Chondrocyte (in vitro differentiated cells): ENCODE measurements at regions not wholly inside any gene's neighbourhood (a gene's known extent, or its start where the extent isn't known, plus 50 kb on each side); places are given as distances from the start of the nearest gene placed in this dataset.

Experiments used
- DNase-seq: peaks from one replicate; pipeline ENCODE4 v3.0.0; 2021; ENCODE audit warnings: mixed read lengths, low spot score
- H3K27ac Mint-ChIP-seq: one replicate; pipeline ENCODE4 v1.8.0; 2021; ENCODE audit warnings: mild to moderate bottlenecking, moderate library complexity, mixed read lengths; ENCODE audit not compliant: unreplicated experiment
- H3K27me3 Mint-ChIP-seq: 2 replicates; pipeline ENCODE4 v1.8.0; 2021; ENCODE audit warnings: low read depth, mixed read lengths
- H3K36me3 Mint-ChIP-seq: 2 replicates; pipeline ENCODE4 v1.8.0; 2021; ENCODE audit warnings: low read depth, mixed read lengths
- H3K4me1 Mint-ChIP-seq: 2 replicates; pipeline ENCODE4 v1.8.0; 2021; ENCODE audit warnings: low read depth, mild to moderate bottlenecking, mixed read lengths
- H3K4me3 Mint-ChIP-seq: one replicate; pipeline ENCODE4 v1.8.0; 2021; ENCODE audit warnings: mild to moderate bottlenecking, moderate library complexity, mixed read lengths; ENCODE audit not compliant: unreplicated experiment
- H3K9me3 Mint-ChIP-seq: 2 replicates; pipeline ENCODE4 v1.8.0; 2021; ENCODE audit warnings: low read depth, mixed read lengths
- TF ChIP-seq, protein P1 (sequence below): fragments of 200-600 bp; sonication (generic); IDR thresholded peaks from 2 replicates; pipeline ENCODE4 v1.5.0; 2021; ENCODE audit warnings: antibody characterized with exemption, mild to moderate bottlenecking, moderate library complexity

DNA sequence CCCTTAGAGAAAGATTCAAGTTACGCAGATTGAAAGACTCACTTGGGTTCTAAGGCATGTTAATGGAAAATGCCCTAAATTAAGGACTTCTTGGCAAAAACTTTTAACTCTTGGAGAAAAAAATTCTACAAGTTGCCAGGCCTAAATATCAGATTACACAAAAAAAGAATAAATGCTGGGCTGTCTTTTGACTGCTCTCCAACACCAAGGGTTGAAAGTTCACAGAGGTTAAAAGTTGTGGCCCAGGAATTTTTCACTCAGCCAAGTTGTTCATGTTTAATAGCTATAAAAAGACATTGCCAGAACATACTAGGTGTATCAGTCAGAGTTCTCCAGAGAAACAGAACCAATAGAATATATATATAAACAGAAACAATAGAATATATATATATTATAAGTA lies 204.3 kb upstream of the ADRA1D start:
- Mint-ChIP-seq H3K27me3 (peaks cover 4% of the 10 kb centered on the region), H3K36me3 (no peaks in the 10 kb centered on the region), H3K9me3 (peaks cover 11% of the 10 kb centered on the region), H3K27ac (no peak overlapping the region), H3K4me3 (no peak overlapping the region), H3K4me1 (peaks cover 14% of the 10 kb centered on the region)
- no peak for DNase-seq
- TF ChIP-seq, protein P1, sequence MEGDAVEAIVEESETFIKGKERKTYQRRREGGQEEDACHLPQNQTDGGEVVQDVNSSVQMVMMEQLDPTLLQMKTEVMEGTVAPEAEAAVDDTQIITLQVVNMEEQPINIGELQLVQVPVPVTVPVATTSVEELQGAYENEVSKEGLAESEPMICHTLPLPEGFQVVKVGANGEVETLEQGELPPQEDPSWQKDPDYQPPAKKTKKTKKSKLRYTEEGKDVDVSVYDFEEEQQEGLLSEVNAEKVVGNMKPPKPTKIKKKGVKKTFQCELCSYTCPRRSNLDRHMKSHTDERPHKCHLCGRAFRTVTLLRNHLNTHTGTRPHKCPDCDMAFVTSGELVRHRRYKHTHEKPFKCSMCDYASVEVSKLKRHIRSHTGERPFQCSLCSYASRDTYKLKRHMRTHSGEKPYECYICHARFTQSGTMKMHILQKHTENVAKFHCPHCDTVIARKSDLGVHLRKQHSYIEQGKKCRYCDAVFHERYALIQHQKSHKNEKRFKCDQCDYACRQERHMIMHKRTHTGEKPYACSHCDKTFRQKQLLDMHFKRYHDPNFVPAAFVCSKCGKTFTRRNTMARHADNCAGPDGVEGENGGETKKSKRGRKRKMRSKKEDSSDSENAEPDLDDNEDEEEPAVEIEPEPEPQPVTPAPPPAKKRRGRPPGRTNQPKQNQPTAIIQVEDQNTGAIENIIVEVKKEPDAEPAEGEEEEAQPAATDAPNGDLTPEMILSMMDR = no peak

GRCh38 chr20:4451487-4452081 lies 202.5 kb upstream of the ADRA1D start:
- H3K9me3 Mint-ChIP-seq = peaks cover 6% of the 10 kb centered on the region
- no peak for DNase-seq
- no peaks in the 10 kb centered on the region for H3K36me3 Mint-ChIP-seq
- TF ChIP-seq, protein P1 = no peak
- H3K27me3 Mint-ChIP-seq = peaks cover 14% of the 10 kb centered on the region
- no peak overlapping the region for H3K27ac Mint-ChIP-seq
- no peak overlapping the region for H3K4me3 Mint-ChIP-seq
- H3K4me1 Mint-ChIP-seq = peaks cover 14% of the 10 kb centered on the region

DNA sequence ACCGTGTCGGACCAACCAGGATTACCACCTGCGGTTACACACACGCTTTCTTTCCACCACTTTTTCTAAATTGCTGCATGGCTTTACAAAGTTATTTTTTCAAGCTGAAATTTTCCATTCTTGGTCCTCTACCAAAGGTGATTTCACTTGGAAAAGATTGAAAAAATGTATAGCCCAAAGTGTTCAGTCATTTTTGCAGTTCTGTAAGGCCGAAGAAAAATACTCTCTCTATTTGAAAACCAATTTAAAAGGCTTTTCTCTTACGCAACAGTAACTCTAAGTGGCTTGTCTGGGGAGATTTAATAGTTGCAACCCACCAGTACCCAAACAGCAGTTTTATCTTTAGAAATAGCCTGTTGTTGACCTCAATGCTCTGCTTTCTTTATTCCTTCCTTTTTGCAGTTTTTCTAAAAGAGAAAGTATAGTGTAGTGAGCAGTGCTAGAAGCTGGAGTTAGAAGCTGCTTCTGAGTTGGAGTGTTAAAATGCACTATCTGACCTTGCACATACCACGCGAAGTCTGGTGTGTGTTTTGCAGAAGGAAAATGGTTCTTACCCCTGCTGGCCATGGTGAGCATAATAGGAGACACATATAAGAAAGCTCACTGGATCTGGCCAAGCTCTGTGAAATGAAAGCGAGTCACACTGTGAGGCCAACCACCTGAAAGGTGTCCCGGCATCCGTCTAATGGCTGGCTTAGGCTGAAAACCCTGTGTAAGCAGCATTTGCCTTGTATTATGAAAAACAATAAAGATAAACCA lies 201.0 kb upstream of the ADRA1D start:
- Mint-ChIP-seq H3K27me3 (peaks cover 12% of the 10 kb centered on the region), H3K4me1 (peaks cover 14% of the 10 kb centered on the region), H3K27ac (no peak overlapping the region), H3K4me3 (no peak overlapping the region), H3K9me3 (no peaks in the 10 kb centered on the region), H3K36me3 (no peaks in the 10 kb centered on the region)
- TF ChIP-seq, protein P1 = peak; percentile 54
- no peak for DNase-seq

- no peaks in the 10 kb centered on the region for H3K36me3 Mint-ChIP-seq
- TF ChIP-seq, protein P1 = no peak
- peaks cover 14% of the 10 kb centered on the region for H3K4me1 Mint-ChIP-seq
- DNase-seq = no peak
- no peak overlapping the region for H3K27ac Mint-ChIP-seq
- H3K9me3 Mint-ChIP-seq = no peaks in the 10 kb centered on the region
- H3K27me3 Mint-ChIP-seq = peaks cover 22% of the 10 kb centered on the region
- no peak overlapping the region for H3K4me3 Mint-ChIP-seq
Measured at GRCh38 chr20:4445784-4446183, 196.7 kb upstream of the ADRA1D start.

GRCh38 chr20:4445331-4445730 lies 196.2 kb upstream of the ADRA1D start:
- Mint-ChIP-seq H3K27me3 (peaks cover 22% of the 10 kb centered on the region), H3K36me3 (no peaks in the 10 kb centered on the region)

More at GRCh38 chr20:4445331-4445730, 196.2 kb upstream of the ADRA1D start:
- DNase-seq = no peak
- Mint-ChIP-seq H3K27ac (no peak overlapping the region), H3K4me1 (peaks cover 10% of the 10 kb centered on the region), H3K9me3 (no peaks in the 10 kb centered on the region), H3K4me3 (no peak overlapping the region)
- TF ChIP-seq, protein P1 = no peak
